Memory B cell (primary cell): ENCODE measurements at regions not wholly inside any gene's neighbourhood (a gene's known extent, or its start where the extent isn't known, plus 50 kb on each side); places are given as distances from the start of the nearest gene placed in this dataset.

Experiments used
- ATAC-seq: fragments of 150-1000 bp; cut with Tn5 transposase; 2 replicates; pipeline ENCODE4 v1.10.0; 2021; ENCODE audit warnings: low read depth, mild to moderate bottlenecking, moderate library complexity
- DNase-seq, 2 donors: peaks; one replicate each; pipeline ENCODE4 v3.0.0; 2022; ENCODE audit warnings: low spot score in 2 of 2
- H3K27ac Mint-ChIP-seq: one replicate; pipeline ENCODE4 v1.8.0; 2022; ENCODE audit warnings: mild to moderate bottlenecking, moderate library complexity, mixed read lengths
- H3K27me3 Mint-ChIP-seq: one replicate; pipeline ENCODE4 v1.8.0; 2022; ENCODE audit warnings: mixed read lengths
- H3K36me3 Mint-ChIP-seq: one replicate; pipeline ENCODE4 v1.8.0; 2022; ENCODE audit warnings: mild to moderate bottlenecking, mixed read lengths
- H3K4me1 Mint-ChIP-seq: one replicate; pipeline ENCODE4 v1.8.0; 2022; ENCODE audit warnings: mixed read lengths
- H3K4me3 Mint-ChIP-seq: one replicate; pipeline ENCODE4 v1.8.0; 2022; ENCODE audit warnings: mild to moderate bottlenecking, moderate library complexity, mixed read lengths
- H3K9me3 Mint-ChIP-seq: one replicate; pipeline ENCODE4 v1.8.0; 2022; ENCODE audit warnings: mixed read lengths

GRCh38 chr10:131617113-131617858 lies 283.5 kb upstream of the PPP2R2D start:
- H3K27ac Mint-ChIP-seq, result no peak overlapping the region
- H3K4me3 Mint-ChIP-seq, result no peak overlapping the region
- no peaks in the 10 kb centered on the region for H3K4me1 Mint-ChIP-seq
- DNase-seq (no peak), ATAC-seq (no peak)
- peaks cover 10% of the 10 kb centered on the region for H3K27me3 Mint-ChIP-seq
- no peaks in the 10 kb centered on the region for H3K36me3 Mint-ChIP-seq
- H3K9me3 Mint-ChIP-seq, result peaks cover 3% of the 10 kb centered on the region

GRCh38 chr10:131618587-131619267 lies 282.1 kb upstream of the PPP2R2D start:
- peaks cover 3% of the 10 kb centered on the region for H3K9me3 Mint-ChIP-seq
- no peaks in the 10 kb centered on the region for H3K4me1 Mint-ChIP-seq
- no peak overlapping the region for H3K4me3 Mint-ChIP-seq
- peaks cover 10% of the 10 kb centered on the region for H3K27me3 Mint-ChIP-seq
- DNase-seq (no peak), ATAC-seq (no peak)
- no peak overlapping the region for H3K27ac Mint-ChIP-seq
- H3K36me3 Mint-ChIP-seq, result no peaks in the 10 kb centered on the region

- no peak for DNase-seq
These were observed 280.5 kb upstream of the PPP2R2D start for GRCh38 chr10:131620314-131620713.

DNA sequence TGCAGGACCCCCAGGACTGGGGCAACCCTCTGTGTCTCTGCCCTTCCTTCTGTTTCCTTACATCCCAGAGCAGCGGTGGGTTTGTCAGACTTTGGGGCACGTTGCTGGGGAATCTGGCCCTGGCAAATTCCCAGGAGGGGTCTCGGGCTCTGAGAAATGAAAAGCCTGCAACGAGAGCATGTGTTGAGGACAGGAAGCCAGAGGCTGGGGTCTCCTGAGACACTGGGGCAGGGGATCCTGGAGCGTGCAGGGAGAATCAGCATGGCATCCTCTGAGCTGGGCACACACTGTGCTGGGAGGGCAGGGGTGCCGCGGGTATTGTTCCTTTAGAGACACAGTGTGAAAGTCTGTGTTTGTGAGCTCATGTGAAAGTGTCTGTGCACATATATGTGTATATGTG lies 279.9 kb upstream of the PPP2R2D start:
- no peak for DNase-seq
- Mint-ChIP-seq H3K4me3 (no peak overlapping the region), H3K9me3 (peaks cover 2% of the 10 kb centered on the region), H3K36me3 (no peaks in the 10 kb centered on the region), H3K4me1 (no peaks in the 10 kb centered on the region), H3K27me3 (peaks cover 3% of the 10 kb centered on the region), H3K27ac (no peak overlapping the region)
- ATAC-seq, result no peak

More at GRCh38 chr10:131620314-131620713, 280.5 kb upstream of the PPP2R2D start:
- peaks cover 3% of the 10 kb centered on the region for H3K27me3 Mint-ChIP-seq
- H3K4me1 Mint-ChIP-seq, result no peaks in the 10 kb centered on the region
- peaks cover 2% of the 10 kb centered on the region for H3K9me3 Mint-ChIP-seq
- no peak for ATAC-seq
- H3K4me3 Mint-ChIP-seq, result no peak overlapping the region
- H3K27ac Mint-ChIP-seq, result no peak overlapping the region
- no peaks in the 10 kb centered on the region for H3K36me3 Mint-ChIP-seq

DNA sequence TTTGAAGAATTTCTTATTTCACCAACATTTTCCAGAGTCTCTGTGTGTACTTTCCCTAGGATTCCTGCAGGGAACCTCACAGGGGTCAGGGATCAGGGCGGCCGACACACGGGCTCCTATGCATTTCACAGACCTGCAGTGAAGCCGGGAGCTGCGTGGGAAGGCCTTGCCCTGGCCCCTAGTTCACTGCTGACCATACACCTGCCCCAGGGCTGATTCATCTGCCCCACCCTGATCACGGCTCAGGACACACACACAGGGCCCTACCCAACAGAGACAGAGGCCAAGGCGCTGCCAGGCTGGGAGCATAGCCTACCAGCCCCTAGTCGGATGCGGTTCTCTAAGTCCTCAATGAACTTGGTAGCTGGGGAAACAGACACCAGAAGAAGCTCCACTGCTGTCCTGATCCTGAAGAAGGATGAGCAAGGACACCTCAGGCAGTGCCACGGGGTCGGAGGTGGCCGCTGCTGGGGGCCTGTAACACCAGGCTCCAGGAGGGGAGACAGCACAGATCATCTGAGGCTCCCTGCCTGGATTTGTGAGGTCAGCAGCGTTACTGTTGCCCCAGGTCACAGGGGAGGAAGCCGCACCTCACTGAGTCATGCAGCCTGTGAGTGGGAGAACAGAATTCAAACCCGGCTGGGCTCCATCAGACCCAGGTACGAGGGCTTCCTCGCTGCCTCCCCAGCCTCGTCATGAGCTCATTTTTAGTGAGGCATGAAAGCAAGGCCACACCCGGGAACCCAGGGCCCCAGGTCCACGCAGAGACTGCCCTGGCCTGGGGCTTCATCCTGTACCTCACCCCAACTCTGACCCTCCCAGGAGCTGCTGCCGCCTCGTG lies 278.8 kb upstream of the PPP2R2D start:
- H3K27ac Mint-ChIP-seq, result no peak overlapping the region
- H3K36me3 Mint-ChIP-seq, result no peaks in the 10 kb centered on the region
- peaks cover 4% of the 10 kb centered on the region for H3K9me3 Mint-ChIP-seq
- H3K4me1 Mint-ChIP-seq, result no peaks in the 10 kb centered on the region
- H3K4me3 Mint-ChIP-seq, result no peak overlapping the region
- no peaks in the 10 kb centered on the region for H3K27me3 Mint-ChIP-seq
- ATAC-seq, result no peak
- no peak for DNase-seq

GRCh38 chr10:131625041-131625440 lies 275.8 kb upstream of the PPP2R2D start:
- ATAC-seq, result no peak
- no peak for DNase-seq
- Mint-ChIP-seq H3K4me3 (no peak overlapping the region), H3K36me3 (no peaks in the 10 kb centered on the region), H3K27me3 (no peaks in the 10 kb centered on the region), H3K27ac (no peak overlapping the region), H3K9me3 (peaks cover 8% of the 10 kb centered on the region), H3K4me1 (no peaks in the 10 kb centered on the region)

- ATAC-seq, result no peak
- no peak overlapping the region for H3K4me3 Mint-ChIP-seq
These were observed 274.5 kb upstream of the PPP2R2D start for GRCh38 chr10:131626274-131626673.

DNA sequence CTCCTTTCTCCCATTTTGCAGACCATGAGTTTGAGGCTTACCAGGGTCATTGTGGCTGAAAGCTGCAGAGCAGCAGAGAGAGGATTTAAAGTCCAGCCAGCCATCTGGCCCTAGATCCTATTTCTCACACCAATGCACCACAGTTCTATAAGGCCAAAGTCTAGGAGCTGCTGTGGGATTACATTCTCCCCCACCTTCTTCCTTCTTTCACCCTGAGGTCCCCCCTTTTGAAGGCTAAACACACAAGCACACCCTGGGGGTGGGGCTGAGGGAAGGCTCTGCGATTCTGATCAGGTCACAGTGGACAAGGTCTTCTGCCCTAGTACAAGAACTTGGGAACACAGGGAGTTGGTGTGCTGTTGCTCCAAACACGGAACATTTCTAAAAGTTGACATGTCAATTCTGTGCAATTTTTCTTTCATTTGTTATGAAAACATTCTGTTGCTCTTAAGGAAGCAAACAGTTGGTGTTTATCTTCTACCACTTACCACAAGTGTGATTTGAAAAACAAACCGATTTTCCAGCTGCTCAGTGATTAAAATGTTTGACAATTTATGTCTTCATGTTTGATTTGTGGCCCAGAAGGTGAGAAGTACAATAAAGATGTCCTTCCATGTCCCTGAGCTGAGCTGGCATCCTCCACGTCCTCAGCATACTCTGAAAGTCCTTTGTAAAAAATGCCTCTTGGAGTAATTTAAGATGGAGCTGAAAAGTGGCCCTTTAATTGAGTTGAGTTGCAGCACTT lies 271.6 kb upstream of the PPP2R2D start:
- no peak for DNase-seq
- no peaks in the 10 kb centered on the region for H3K4me1 Mint-ChIP-seq
- H3K27ac Mint-ChIP-seq, result no peak overlapping the region
- peaks cover 11% of the 10 kb centered on the region for H3K9me3 Mint-ChIP-seq
- no peak overlapping the region for H3K4me3 Mint-ChIP-seq
- H3K27me3 Mint-ChIP-seq, result no peaks in the 10 kb centered on the region
- H3K36me3 Mint-ChIP-seq, result no peaks in the 10 kb centered on the region
- no peak for ATAC-seq

More at GRCh38 chr10:131626274-131626673, 274.5 kb upstream of the PPP2R2D start:
- H3K27me3 Mint-ChIP-seq, result no peaks in the 10 kb centered on the region
- H3K9me3 Mint-ChIP-seq, result peaks cover 8% of the 10 kb centered on the region
- no peak overlapping the region for H3K27ac Mint-ChIP-seq
- no peak for DNase-seq
- no peaks in the 10 kb centered on the region for H3K36me3 Mint-ChIP-seq
- H3K4me1 Mint-ChIP-seq, result no peaks in the 10 kb centered on the region

DNA sequence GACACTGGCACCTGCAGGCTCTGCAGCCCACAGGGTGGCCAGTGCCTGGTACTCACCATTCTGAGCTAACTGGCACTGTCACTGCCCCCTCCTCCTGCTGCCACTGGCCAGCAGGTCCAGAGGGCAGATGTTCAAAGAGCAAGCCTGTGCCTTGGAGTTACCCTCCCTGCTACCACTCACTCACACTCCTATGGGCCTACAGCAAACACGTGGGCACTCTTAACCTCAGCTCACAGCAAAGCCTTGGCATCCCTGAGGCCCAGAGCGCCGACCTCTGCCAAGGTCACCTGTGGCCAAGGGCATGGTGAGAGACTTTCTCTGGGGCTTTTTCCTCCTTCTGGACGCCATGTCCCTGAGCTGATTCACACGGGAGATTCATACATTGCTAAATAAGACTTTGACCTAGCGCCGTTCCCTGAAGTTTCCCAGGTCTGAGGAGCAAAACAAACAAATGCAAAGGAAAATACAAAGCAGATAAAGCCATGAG lies 270.0 kb upstream of the PPP2R2D start:
- Mint-ChIP-seq H3K9me3 (peaks cover 10% of the 10 kb centered on the region), H3K36me3 (no peaks in the 10 kb centered on the region), H3K27ac (no peak overlapping the region), H3K4me1 (no peaks in the 10 kb centered on the region), H3K27me3 (peaks cover 4% of the 10 kb centered on the region), H3K4me3 (no peak overlapping the region)
- no peak for ATAC-seq
- DNase-seq, result no peak

DNA sequence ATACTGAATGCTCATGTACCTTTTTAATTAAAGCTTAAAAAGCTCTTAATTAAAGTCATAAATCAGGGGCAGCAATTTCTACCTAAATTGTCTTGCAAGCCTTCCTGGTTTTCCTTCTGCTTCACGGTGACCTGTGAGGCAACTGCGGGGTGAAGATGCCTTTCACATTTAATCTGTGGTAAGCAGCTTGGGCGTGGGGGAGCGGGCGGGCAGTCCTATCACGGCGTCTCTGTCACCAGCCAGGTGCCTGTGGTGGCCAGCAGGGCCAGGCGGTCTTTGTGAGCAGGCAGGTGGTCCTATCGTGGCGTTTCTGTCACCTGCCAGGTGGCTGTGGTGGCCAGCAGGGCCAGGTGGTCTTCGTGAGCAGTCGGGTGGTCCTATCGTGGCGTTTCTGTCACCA lies 269.2 kb upstream of the PPP2R2D start:
- peaks cover 6% of the 10 kb centered on the region for H3K27me3 Mint-ChIP-seq
- H3K4me3 Mint-ChIP-seq, result no peak overlapping the region
- H3K27ac Mint-ChIP-seq, result no peak overlapping the region
- ATAC-seq (no peak), DNase-seq (no peak)
- H3K4me1 Mint-ChIP-seq, result no peaks in the 10 kb centered on the region
- H3K9me3 Mint-ChIP-seq, result peaks cover 8% of the 10 kb centered on the region
- H3K36me3 Mint-ChIP-seq, result no peaks in the 10 kb centered on the region

DNA sequence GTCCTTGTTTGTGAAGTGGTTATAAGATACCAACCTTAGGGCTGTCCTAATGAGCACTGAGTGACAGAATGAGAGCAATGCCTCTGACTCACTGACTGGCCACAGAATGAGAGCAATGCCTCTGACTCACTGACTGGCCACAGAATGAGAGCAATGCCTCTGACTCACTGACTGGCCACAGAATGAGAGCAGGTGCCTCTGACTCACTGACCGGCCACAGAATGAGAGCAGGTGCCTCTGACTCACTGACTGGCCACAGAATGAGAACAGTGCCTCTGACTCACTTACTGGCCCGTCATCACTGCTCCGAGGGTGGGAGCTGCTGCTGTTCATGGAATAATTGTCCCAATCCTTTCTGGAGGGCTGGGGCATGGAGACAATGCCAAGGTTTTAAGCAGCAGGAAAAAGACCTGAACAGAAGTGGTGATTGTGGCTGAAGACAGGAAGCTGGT lies 265.2 kb upstream of the PPP2R2D start:
- Mint-ChIP-seq H3K4me3 (no peak overlapping the region), H3K9me3 (peaks cover 7% of the 10 kb centered on the region), H3K4me1 (no peaks in the 10 kb centered on the region), H3K27me3 (peaks cover 6% of the 10 kb centered on the region), H3K27ac (no peak overlapping the region), H3K36me3 (no peaks in the 10 kb centered on the region)
- no peak for ATAC-seq
- no peak for DNase-seq

DNA sequence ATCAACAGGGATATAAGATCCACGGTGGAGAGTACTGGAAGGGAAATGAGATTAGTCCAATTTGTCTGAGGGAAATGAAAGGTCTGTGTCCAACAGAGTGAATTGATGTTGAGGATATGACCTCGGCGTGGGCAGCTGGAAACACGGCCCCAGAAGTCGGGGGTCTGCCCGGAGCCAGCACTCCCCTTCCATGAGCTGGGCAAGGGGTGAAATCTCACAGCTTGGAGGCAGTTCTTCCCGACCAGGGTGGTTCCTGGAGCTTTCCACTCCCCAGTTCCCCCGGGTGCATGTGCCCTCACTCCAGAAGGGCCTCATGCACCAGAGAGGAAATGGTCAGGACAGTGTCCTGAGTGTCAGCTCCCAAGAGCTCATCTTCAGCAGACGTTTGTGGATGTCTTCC lies 264.7 kb upstream of the PPP2R2D start:
- H3K27me3 Mint-ChIP-seq, result peaks cover 6% of the 10 kb centered on the region
- no peaks in the 10 kb centered on the region for H3K4me1 Mint-ChIP-seq
- no peak overlapping the region for H3K27ac Mint-ChIP-seq
- no peaks in the 10 kb centered on the region for H3K36me3 Mint-ChIP-seq
- no peak overlapping the region for H3K4me3 Mint-ChIP-seq
- H3K9me3 Mint-ChIP-seq, result peaks cover 7% of the 10 kb centered on the region
- DNase-seq (no peak), ATAC-seq (no peak)

DNA sequence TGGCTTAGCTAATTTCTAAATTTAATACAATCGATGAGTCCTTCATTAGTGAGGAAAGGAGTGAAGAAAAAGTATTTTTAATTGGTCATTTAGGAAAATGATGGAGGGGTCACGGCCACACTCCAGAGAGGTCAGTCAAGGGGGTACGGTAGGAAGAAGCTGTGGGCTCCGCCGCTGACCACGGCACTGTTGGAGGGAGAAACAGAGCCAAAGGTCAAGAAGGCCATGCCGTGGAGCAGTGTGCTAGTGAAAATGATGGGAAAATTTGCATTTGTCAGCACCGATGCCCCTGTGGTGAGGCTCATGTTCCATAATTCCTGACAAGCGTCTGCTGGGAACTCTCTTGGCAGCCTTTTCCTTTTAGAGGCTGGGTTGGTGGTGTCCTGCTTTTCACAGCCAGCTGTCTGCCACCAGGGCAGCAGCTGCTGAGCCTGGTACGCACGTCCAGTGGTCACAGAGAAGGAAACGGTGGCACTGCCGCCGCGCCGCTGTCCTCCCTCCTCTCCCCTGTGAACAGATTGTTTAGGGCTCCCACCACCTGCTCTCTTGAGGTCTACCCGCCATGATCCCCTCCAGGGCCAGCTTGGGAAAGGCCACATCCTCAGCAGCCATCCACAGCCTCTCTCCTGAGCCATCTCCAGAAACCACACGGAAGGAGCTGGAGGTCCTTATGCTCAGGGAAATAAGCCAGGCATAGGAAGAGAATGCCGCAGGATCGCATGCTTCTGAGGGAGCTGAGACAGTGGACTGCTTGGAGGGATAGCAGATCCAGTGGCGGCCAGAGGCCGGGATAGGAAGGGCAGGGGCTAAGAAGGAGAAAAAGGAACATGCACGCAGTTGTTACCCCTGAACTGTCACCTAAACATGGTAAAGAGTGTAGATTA lies 263.7 kb upstream of the PPP2R2D start:
- H3K27me3 Mint-ChIP-seq, result peaks cover 6% of the 10 kb centered on the region
- H3K27ac Mint-ChIP-seq, result no peak overlapping the region
- no peak overlapping the region for H3K4me3 Mint-ChIP-seq
- ATAC-seq (no peak), DNase-seq (no peak)
- H3K9me3 Mint-ChIP-seq, result peaks cover 8% of the 10 kb centered on the region
- no peaks in the 10 kb centered on the region for H3K36me3 Mint-ChIP-seq
- H3K4me1 Mint-ChIP-seq, result no peaks in the 10 kb centered on the region
